ENCODE measurements at regions not wholly inside any gene's neighbourhood (a gene's known extent, or its start where the extent isn't known, plus 50 kb on each side); places are given as distances from the start of the nearest gene placed in this dataset.

DNA sequence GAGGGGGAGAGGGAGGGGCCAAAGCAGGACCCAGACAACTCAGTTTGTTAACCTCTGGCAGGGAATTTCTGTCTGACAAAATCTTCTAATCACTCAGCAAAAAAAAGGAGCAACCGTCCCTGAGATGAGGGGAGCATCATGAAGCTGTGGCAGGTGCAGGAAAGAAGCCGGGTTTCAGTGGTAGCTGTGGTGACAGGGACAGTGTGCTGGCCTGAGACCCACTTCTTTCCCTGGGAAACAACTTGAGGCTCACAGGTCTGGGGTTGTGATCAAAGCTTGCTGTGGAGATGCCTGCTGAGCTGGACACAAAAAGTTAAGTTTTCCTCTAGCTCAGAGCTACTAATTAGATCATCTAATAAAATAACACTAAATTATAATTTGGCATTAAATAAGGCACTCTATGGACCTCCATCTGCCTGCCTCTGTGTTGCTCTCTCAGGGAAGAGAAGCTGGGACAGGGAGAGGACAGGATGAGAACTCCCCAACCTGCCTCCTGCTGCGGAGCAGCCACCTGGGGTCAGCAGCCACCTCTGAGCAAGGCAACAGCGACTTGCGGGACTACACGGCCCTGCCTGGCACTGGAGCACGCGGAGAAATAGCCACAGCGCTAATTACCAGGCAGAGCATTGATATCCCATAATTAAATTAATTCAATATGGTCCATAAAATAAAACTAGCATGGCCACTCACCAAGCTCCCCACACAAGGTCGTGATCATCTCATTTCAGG is 104.6 kb upstream of the TEX51 start:
- peak; percentile 20 to 21 for DNase-seq (ENCODE audit: low spot score in 2 of 2)

DNA sequence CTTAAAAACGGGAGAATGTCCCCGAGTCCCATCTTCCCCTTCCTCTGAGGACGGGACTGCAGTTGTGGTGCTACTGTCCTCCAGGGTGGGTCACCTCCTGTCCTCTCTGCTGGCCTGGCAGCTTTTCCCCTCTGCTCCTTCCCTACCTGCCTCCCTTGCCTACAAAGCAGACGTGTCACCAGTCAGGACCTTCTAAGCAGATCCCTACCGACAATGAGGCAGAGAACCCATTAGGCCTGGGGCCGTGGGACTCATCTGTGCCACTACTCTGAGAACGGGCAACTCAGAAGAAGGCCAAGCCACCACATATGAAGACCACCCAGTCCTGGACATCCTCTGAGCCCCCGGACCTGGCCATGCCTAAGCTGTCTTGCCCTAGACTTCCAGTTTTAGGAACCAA is 103.0 kb upstream of the TEX51 start:
- peak; percentile 28 to 34 for DNase-seq (ENCODE audit: low spot score in 2 of 2)
- WGBS = 77% methylated on average over 8 of the region's 8 CpGs
- H3K27me3 ChIP-seq = peaks cover 15% of the 10 kb centered on the region
- no peaks in the 10 kb centered on the region for H3K9me3 ChIP-seq
- H3K36me3 ChIP-seq = no peaks in the 10 kb centered on the region
- H3K4me3 ChIP-seq = no peak overlapping the region
- no peak overlapping the region for H3K27ac ChIP-seq
- H3K4me1 ChIP-seq = no peaks in the 10 kb centered on the region
- TF ChIP-seq, protein P1, sequence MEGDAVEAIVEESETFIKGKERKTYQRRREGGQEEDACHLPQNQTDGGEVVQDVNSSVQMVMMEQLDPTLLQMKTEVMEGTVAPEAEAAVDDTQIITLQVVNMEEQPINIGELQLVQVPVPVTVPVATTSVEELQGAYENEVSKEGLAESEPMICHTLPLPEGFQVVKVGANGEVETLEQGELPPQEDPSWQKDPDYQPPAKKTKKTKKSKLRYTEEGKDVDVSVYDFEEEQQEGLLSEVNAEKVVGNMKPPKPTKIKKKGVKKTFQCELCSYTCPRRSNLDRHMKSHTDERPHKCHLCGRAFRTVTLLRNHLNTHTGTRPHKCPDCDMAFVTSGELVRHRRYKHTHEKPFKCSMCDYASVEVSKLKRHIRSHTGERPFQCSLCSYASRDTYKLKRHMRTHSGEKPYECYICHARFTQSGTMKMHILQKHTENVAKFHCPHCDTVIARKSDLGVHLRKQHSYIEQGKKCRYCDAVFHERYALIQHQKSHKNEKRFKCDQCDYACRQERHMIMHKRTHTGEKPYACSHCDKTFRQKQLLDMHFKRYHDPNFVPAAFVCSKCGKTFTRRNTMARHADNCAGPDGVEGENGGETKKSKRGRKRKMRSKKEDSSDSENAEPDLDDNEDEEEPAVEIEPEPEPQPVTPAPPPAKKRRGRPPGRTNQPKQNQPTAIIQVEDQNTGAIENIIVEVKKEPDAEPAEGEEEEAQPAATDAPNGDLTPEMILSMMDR (IDR thresholded peaks at IDR 0.05) = no peak
- TF ChIP-seq EP300 (IDR thresholded peaks at IDR 0.05) (no peak), POLR2A (IDR thresholded peaks at IDR 0.05) (no peak), POLR2AphosphoS5 (IDR thresholded peaks at IDR 0.05) (no peak)

More for the DNA sequence above, 104.6 kb upstream of the TEX51 start:
- Histone ChIP-seq H3K9me3 (no peaks in the 10 kb centered on the region), H3K4me1 (no peaks in the 10 kb centered on the region), H3K36me3 (no peaks in the 10 kb centered on the region), H3K4me3 (no peak overlapping the region), H3K27me3 (peaks cover 15% of the 10 kb centered on the region), H3K27ac (no peak overlapping the region)
- 50% methylated on average over 10 of the region's 10 CpGs for WGBS
- no peak for TF ChIP-seq POLR2AphosphoS5 (IDR thresholded peaks at IDR 0.05)
- TF ChIP-seq, protein P1 (IDR thresholded peaks at IDR 0.05) = no peak
- no peak for TF ChIP-seq EP300 (IDR thresholded peaks at IDR 0.05)
- TF ChIP-seq POLR2A (IDR thresholded peaks at IDR 0.05) = no peak

DNA sequence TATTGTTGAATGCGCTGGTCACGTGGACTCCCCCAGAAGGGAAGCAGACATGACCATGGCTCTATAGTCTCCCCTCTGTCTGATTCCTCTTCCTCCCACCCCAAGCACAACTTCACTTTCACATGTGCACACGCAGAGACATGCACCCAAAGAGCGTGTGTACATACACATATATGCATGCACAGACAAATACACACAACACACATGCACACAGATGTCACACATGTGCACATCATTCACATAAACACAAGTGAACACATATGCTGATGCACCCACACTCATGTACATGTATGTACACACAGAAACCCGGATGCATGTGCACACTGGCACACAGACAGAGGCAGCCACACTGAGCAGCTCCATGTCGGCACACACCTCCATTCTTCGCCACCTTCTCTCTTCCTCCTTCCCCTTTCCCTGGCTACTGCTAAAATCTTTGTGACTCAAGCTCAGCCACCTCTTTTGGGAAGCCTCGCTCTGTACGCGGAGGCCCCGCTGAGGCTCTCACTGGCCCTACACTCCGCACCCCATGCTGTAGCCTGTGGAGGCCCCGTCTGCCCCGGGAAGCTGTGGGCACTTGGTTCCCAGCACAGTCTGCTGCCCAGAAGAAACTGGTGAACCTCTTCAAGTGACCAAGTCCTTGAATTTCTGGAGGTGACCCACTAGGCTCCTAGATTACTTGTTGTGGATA is 101.6 kb upstream of the TEX51 start:
- H3K4me3 ChIP-seq = no peak overlapping the region
- no peak overlapping the region for H3K27ac ChIP-seq
- 95% methylated on average over 14 of the region's 14 CpGs for WGBS
- no peaks in the 10 kb centered on the region for H3K4me1 ChIP-seq
- no peaks in the 10 kb centered on the region for H3K36me3 ChIP-seq
- H3K27me3 ChIP-seq = peaks cover 11% of the 10 kb centered on the region
- H3K9me3 ChIP-seq = no peaks in the 10 kb centered on the region
- TF ChIP-seq POLR2A (IDR thresholded peaks at IDR 0.05) = no peak
- TF ChIP-seq, protein P1 (IDR thresholded peaks at IDR 0.05) = no peak
- TF ChIP-seq EP300 (IDR thresholded peaks at IDR 0.05) = no peak
- no peak for TF ChIP-seq POLR2AphosphoS5 (IDR thresholded peaks at IDR 0.05)
- DNase-seq (ENCODE audit: low spot score in 2 of 2) = peak in 1 of 2 donors; percentile 31

DNA sequence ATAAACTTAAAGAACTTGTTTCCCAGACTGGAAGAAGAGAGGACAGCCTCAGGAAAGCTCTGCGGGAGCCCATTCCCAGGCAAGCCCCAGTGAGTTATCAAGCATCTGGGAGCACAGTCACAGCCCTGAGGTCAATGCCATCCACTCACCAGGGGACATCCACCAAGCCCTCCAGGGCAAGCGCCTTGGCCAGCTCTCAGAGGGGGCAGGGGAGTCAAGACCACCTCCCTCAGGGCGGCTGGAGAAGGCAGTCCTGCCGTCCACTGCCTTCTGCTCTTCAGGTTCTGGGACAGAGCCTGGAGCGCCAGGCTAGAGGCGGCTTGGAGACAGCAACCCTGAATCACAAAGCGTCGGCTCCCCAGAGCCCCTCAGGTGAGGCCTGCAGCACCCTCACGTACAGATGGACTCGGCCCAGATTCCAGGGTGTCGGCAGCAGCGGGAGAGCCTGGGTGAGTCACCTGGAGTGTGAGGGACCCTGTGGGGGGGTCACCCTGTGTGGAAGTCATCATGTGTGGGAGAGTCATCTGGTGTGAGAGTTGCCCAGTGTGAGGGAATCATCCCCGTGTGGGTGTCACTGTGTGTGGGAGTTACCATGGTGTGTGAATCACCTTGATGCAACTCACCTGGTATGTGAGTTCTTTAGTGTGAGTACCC is 100.9 kb upstream of the TEX51 start:
- TF ChIP-seq POLR2A (IDR thresholded peaks at IDR 0.05) (no peak), POLR2AphosphoS5 (IDR thresholded peaks at IDR 0.05) (no peak), EP300 (IDR thresholded peaks at IDR 0.05) (no peak)
- TF ChIP-seq, protein P1 (IDR thresholded peaks at IDR 0.05) = no peak
- WGBS = 81% methylated on average over 5 of the region's 13 CpGs
- no peaks in the 10 kb centered on the region for H3K4me1 ChIP-seq
- H3K27ac ChIP-seq = no peak overlapping the region
- peak in 1 of 2 donors; percentile 70 for DNase-seq (ENCODE audit: low spot score in 2 of 2)
- H3K4me3 ChIP-seq = no peak overlapping the region
- H3K9me3 ChIP-seq = no peaks in the 10 kb centered on the region
- H3K27me3 ChIP-seq = peaks cover 5% of the 10 kb centered on the region
- no peaks in the 10 kb centered on the region for H3K36me3 ChIP-seq

All from suprapubic skin (tissue), 4 donors.